BLaER1 treated with 17β-estradiol and CSF1 and Interleukin-3, amounts not matched to agents 10 nM and 100 nM (cell line): ENCODE measurements at regions not wholly inside any gene's neighbourhood (a gene's known extent, or its start where the extent isn't known, plus 50 kb on each side); places are given as distances from the start of the nearest gene placed in this dataset.

ENCODE experiments used
- H3K27ac ChIP-seq, 11 experiments: shearing (Covaris generic); formaldehyde crosslinking; 2 replicates each; pipeline ENCODE4 v1.8.1; 2022
- H3K27me3 ChIP-seq, 11 experiments: shearing (Covaris generic); formaldehyde crosslinking; 2 replicates each; pipeline ENCODE4 v1.8.1; 2022
- H3K36me3 ChIP-seq, 11 experiments: shearing (Covaris generic); formaldehyde crosslinking; 2 replicates each; pipeline ENCODE4 v1.8.1; 2022
- H3K4me1 ChIP-seq, 10 experiments: shearing (Covaris generic); formaldehyde crosslinking; 2 replicates each; pipeline ENCODE4 v1.8.1; 2022
- H3K4me2 ChIP-seq, 11 experiments: shearing (Covaris generic); formaldehyde crosslinking; 2 replicates each; pipeline ENCODE4 v1.8.1; 2022
- H3K4me3 ChIP-seq, 10 experiments: shearing (Covaris generic); formaldehyde crosslinking; 2 replicates each; pipeline ENCODE4 v1.8.1; 2022
- H3K9ac ChIP-seq, 11 experiments: shearing (Covaris generic); formaldehyde crosslinking; 2 replicates each; pipeline ENCODE4 v1.8.1; 2022
- H3K9me3 ChIP-seq, 11 experiments: shearing (Covaris generic); formaldehyde crosslinking; replicated peaks in 1 of 11; 2 replicates each; pipeline ENCODE4 v1.8.1; 2022
- H4K20me1 ChIP-seq, 11 experiments: shearing (Covaris generic); formaldehyde crosslinking; 2 replicates each; pipeline ENCODE4 v1.8.1; 2022
- Cebpa-rat ChIP-seq, 11 experiments: shearing (Covaris generic); IDR thresholded peaks; 2 replicates each; pipeline ENCODE4 v1.8.1; 2022

GRCh38 chrX:40154853-40155588 lies 57.3 kb upstream of the BCOR start:
- peaks cover 31 to 70% (median 59%) of the 10 kb centered on the region in 11 experiments for H3K9me3 ChIP-seq
- H3K4me2 ChIP-seq = peak overlapping the region; percentile 85 to 98 (median 93)
- no peaks in the 10 kb centered on the region for H3K36me3 ChIP-seq
- H3K4me1 ChIP-seq = peaks cover 40 to 64% (median 58%) of the 10 kb centered on the region in 10 experiments
- peak overlapping the region; percentile 62 to 95 (median 91); a peak in 21 of 22 replicates for H3K9ac ChIP-seq
- peaks cover 0 to 9% (median 0%) of the 10 kb centered on the region in 11 experiments; a peak in 4 of 22 replicates for H3K27me3 ChIP-seq
- H4K20me1 ChIP-seq = no peaks in the 10 kb centered on the region
- peak overlapping the region; percentile 20 to 93 (median 90); a peak in 21 of 22 replicates for H3K27ac ChIP-seq
- peak overlapping the region; percentile 49 to 72 (median 63) for H3K4me3 ChIP-seq
- TF ChIP-seq Cebpa-rat (IDR thresholded peaks at IDR 0.05) = no peak

GRCh38 chrX:40154250-40154852 lies 56.6 kb upstream of the BCOR start:
- H3K27me3 ChIP-seq = peaks cover 0 to 9% (median 0%) of the 10 kb centered on the region in 11 experiments; a peak in 4 of 22 replicates
- H3K9ac ChIP-seq = peak overlapping the region; percentile 13 to 95 (median 91); a peak in 20 of 22 replicates
- no peaks in the 10 kb centered on the region for H3K36me3 ChIP-seq
- peak overlapping the region; percentile 85 to 98 (median 93) for H3K4me2 ChIP-seq
- peak overlapping the region; percentile 49 to 72 (median 63) for H3K4me3 ChIP-seq
- peak overlapping the region; percentile 12 to 93 (median 90); a peak in 20 of 22 replicates for H3K27ac ChIP-seq
- TF ChIP-seq Cebpa-rat (IDR thresholded peaks at IDR 0.05) = no peak
- no peaks in the 10 kb centered on the region for H4K20me1 ChIP-seq
- peaks cover 31 to 70% (median 59%) of the 10 kb centered on the region in 11 experiments for H3K9me3 ChIP-seq
- H3K4me1 ChIP-seq = peaks cover 47 to 70% (median 65%) of the 10 kb centered on the region in 10 experiments

GRCh38 chrX:40153345-40154249 lies 55.8 kb upstream of the BCOR start:
- Histone ChIP-seq H3K4me2 (peak overlapping the region; percentile 77 to 98 (median 93)), H3K27me3 (peaks cover 0 to 9% (median 0%) of the 10 kb centered on the region in 11 experiments; a peak in 4 of 22 replicates), H3K27ac (peak overlapping the region in 10 of 11 experiments; percentile 60 to 93 (median 90); a peak in 20 of 22 replicates), H3K36me3 (no peaks in the 10 kb centered on the region), H3K9me3 (peaks cover 31 to 68% (median 57%) of the 10 kb centered on the region in 11 experiments), H3K4me1 (peaks cover 54 to 75% (median 69%) of the 10 kb centered on the region in 10 experiments), H4K20me1 (no peaks in the 10 kb centered on the region), H3K9ac (peak overlapping the region; percentile 53 to 95 (median 91); a peak in 21 of 22 replicates), H3K4me3 (peak overlapping the region; percentile 43 to 72 (median 62))
- TF ChIP-seq Cebpa-rat (IDR thresholded peaks at IDR 0.05) = no peak

- H3K27ac ChIP-seq = peak overlapping the region; percentile 18 to 93 (median 90); a peak in 20 of 22 replicates
- H3K9me3 ChIP-seq = peaks cover 25 to 61% (median 50%) of the 10 kb centered on the region in 11 experiments
- H3K4me3 ChIP-seq = peak overlapping the region; percentile 43 to 72 (median 62)
- H3K27me3 ChIP-seq = peaks cover 0 to 9% (median 0%) of the 10 kb centered on the region in 11 experiments; a peak in 4 of 22 replicates
- no peaks in the 10 kb centered on the region for H4K20me1 ChIP-seq
- TF ChIP-seq Cebpa-rat (IDR thresholded peaks at IDR 0.05) = no peak
- peak overlapping the region; percentile 53 to 95 (median 91); a peak in 21 of 22 replicates for H3K9ac ChIP-seq
- peaks cover 61 to 80% (median 73%) of the 10 kb centered on the region in 10 experiments for H3K4me1 ChIP-seq
- H3K4me2 ChIP-seq = peak overlapping the region; percentile 77 to 98 (median 93)
- no peaks in the 10 kb centered on the region for H3K36me3 ChIP-seq
These were observed 55.1 kb upstream of the BCOR start for GRCh38 chrX:40152741-40153344.

GRCh38 chrX:40152173-40152711 lies 54.5 kb upstream of the BCOR start:
- TF ChIP-seq Cebpa-rat (IDR thresholded peaks at IDR 0.05) = no peak
- peaks cover 0 to 9% (median 0%) of the 10 kb centered on the region in 11 experiments; a peak in 4 of 22 replicates for H3K27me3 ChIP-seq
- peaks cover 27 to 61% (median 50%) of the 10 kb centered on the region in 11 experiments for H3K9me3 ChIP-seq
- H3K27ac ChIP-seq = peak overlapping the region in 10 of 11 experiments; percentile 60 to 93 (median 90); a peak in 19 of 22 replicates
- peak overlapping the region; percentile 77 to 98 (median 93) for H3K4me2 ChIP-seq
- peaks cover 63 to 80% (median 74%) of the 10 kb centered on the region in 10 experiments for H3K4me1 ChIP-seq
- peak overlapping the region; percentile 53 to 95 (median 91); a peak in 21 of 22 replicates for H3K9ac ChIP-seq
- H3K4me3 ChIP-seq = peak overlapping the region; percentile 43 to 72 (median 62)
- no peaks in the 10 kb centered on the region for H4K20me1 ChIP-seq
- H3K36me3 ChIP-seq = no peaks in the 10 kb centered on the region

- no peak for TF ChIP-seq Cebpa-rat (IDR thresholded peaks at IDR 0.05)
- Histone ChIP-seq H3K4me1 (peaks cover 66 to 78% (median 74%) of the 10 kb centered on the region in 10 experiments), H3K4me2 (peak overlapping the region; percentile 77 to 98 (median 93)), H3K9ac (peak overlapping the region in 10 of 11 experiments; percentile 34 to 95 (median 92); a peak in 19 of 22 replicates), H3K27ac (peak overlapping the region in 9 of 11 experiments; percentile 80 to 93 (median 91); a peak in 19 of 22 replicates), H3K9me3 (peaks cover 31 to 61% (median 52%) of the 10 kb centered on the region in 11 experiments), H3K27me3 (peaks cover 0 to 4% (median 0%) of the 10 kb centered on the region in 11 experiments; a peak in 2 of 22 replicates), H3K36me3 (no peaks in the 10 kb centered on the region), H3K4me3 (peak overlapping the region in 9 of 10 experiments; percentile 53 to 72 (median 63); a peak in 16 of 20 replicates), H4K20me1 (no peaks in the 10 kb centered on the region)
These were observed 53.7 kb upstream of the BCOR start for GRCh38 chrX:40151211-40152172.
